GM06990 (cell line): ENCODE measurements at regions not wholly inside any gene's neighbourhood (a gene's known extent, or its start where the extent isn't known, plus 50 kb on each side); places are given as distances from the start of the nearest gene placed in this dataset.

Source experiments
- DNase-seq: peaks from one replicate; pipeline ENCODE4 v3.0.0-alpha.2; 2011; ENCODE audit not compliant: insufficient read length; ENCODE audit errors: extremely low read depth
- H3K27me3 ChIP-seq: replicated peaks from 2 replicates; pipeline ENCODE4 v1.6.0; 2011; ENCODE audit warnings: low read length; ENCODE audit not compliant: control insufficient read depth, insufficient read depth
- H3K36me3 ChIP-seq: 2 replicates; pipeline ENCODE4 v1.5.1; 2011; ENCODE audit warnings: low read length; ENCODE audit not compliant: control insufficient read depth, insufficient read depth
- H3K4me3 ChIP-seq: replicated peaks from 2 replicates; pipeline ENCODE4 v1.5.1; 2011; ENCODE audit warnings: low read depth, mild to moderate bottlenecking, control low read depth, low read length
- CTCF ChIP-seq: IDR thresholded peaks from 2 replicates; pipeline ENCODE4 v1.5.1; 2011; ENCODE audit warnings: low read length, control low read depth, mild to moderate bottlenecking, inconsistent platforms; ENCODE audit not compliant: insufficient read depth, poor library complexity, severe bottlenecking

GRCh38 chr15:96067677-96068076, 262.8 kb upstream of the NR2F2 start:
- H3K36me3 ChIP-seq = no peaks in the 10 kb centered on the region
- no peak overlapping the region for H3K4me3 ChIP-seq
- DNase-seq = no peak
- H3K27me3 ChIP-seq = no peaks in the 10 kb centered on the region
- TF ChIP-seq CTCF = no peak

GRCh38 chr15:96068897-96069296, 261.6 kb upstream of the NR2F2 start:
- no peak for DNase-seq
- Histone ChIP-seq H3K27me3 (no peaks in the 10 kb centered on the region), H3K4me3 (no peak overlapping the region), H3K36me3 (no peaks in the 10 kb centered on the region)
- TF ChIP-seq CTCF = no peak

- no peak for DNase-seq
- no peaks in the 10 kb centered on the region for H3K27me3 ChIP-seq
- H3K36me3 ChIP-seq = no peaks in the 10 kb centered on the region
- TF ChIP-seq CTCF = no peak
- H3K4me3 ChIP-seq = no peak overlapping the region
Measured at GRCh38 chr15:96070636-96071035, 259.9 kb upstream of the NR2F2 start.

GRCh38 chr15:96072821-96073220, 257.7 kb upstream of the NR2F2 start:
- DNase-seq = no peak
- Histone ChIP-seq H3K36me3 (no peaks in the 10 kb centered on the region), H3K27me3 (no peaks in the 10 kb centered on the region), H3K4me3 (no peak overlapping the region)
- TF ChIP-seq CTCF = no peak

- TF ChIP-seq CTCF = no peak
- no peaks in the 10 kb centered on the region for H3K36me3 ChIP-seq
- no peak for DNase-seq
- no peak overlapping the region for H3K4me3 ChIP-seq
- H3K27me3 ChIP-seq = no peaks in the 10 kb centered on the region
Measured at GRCh38 chr15:96073908-96074307, 256.6 kb upstream of the NR2F2 start.

GRCh38 chr15:96075895-96076294, 254.6 kb upstream of the NR2F2 start:
- no peaks in the 10 kb centered on the region for H3K36me3 ChIP-seq
- DNase-seq = no peak
- no peak overlapping the region for H3K4me3 ChIP-seq
- TF ChIP-seq CTCF = no peak
- H3K27me3 ChIP-seq = no peaks in the 10 kb centered on the region
